Thoracic aorta (tissue), 2 donors: ENCODE measurements at regions not wholly inside any gene's neighbourhood (a gene's known extent, or its start where the extent isn't known, plus 50 kb on each side); places are given as distances from the start of the nearest gene placed in this dataset.

Experiments
- ATAC-seq: fragments of 150-250 bp; one replicate; pipeline ENCODE4 v1.8.0; 2017; ENCODE audit warnings: low read depth; ENCODE audit not compliant: insufficient number of reproducible peaks, low FRiP score
- DNase-seq: peaks from one replicate; pipeline ENCODE4 v3.0.0-alpha.2; 2020; ENCODE audit warnings: low spot score
- H3K27ac ChIP-seq, 2 donors: fragments of 200-600 bp; sonication (generic); 1 replicate in 1 of 2; 2 replicates in 1 of 2; pipeline ENCODE4 v1.5.1; 2016; ENCODE audit warnings: mild to moderate bottlenecking in 2 of 2, moderate library complexity in 2 of 2
- H3K27me3 ChIP-seq: fragments of 200-600 bp; sonication (generic); replicated peaks from 2 replicates; pipeline ENCODE4 v1.6.0; 2016; ENCODE audit warnings: mild to moderate bottlenecking; ENCODE audit not compliant: insufficient read depth
- H3K36me3 ChIP-seq: fragments of 200-600 bp; sonication (generic); one replicate; pipeline ENCODE4 v1.5.1; 2016
- H3K4me1 ChIP-seq, 2 donors: fragments of 200-600 bp; sonication (generic); 1 replicate in 1 of 2; 2 replicates in 1 of 2; pipeline versions ENCODE4 v1.5.1 to v1.6.0; 2016; ENCODE audit warnings: low read depth in 2 of 2, mild to moderate bottlenecking in 1 of 2; ENCODE audit not compliant: control insufficient read depth in 1 of 2
- H3K4me3 ChIP-seq: fragments of 200-600 bp; sonication (generic); 2 replicates; pipeline ENCODE4 v1.5.1; 2016; ENCODE audit warnings: mild to moderate bottlenecking
- H3K9me3 ChIP-seq: fragments of 200-600 bp; sonication (generic); 2 replicates; pipeline ENCODE4 v1.5.1; 2016
- CTCF ChIP-seq: fragments of 200-600 bp; sonication (generic); IDR thresholded peaks from one replicate; pipeline ENCODE4 v1.5.1; 2019; ENCODE audit warnings: antibody characterized with exemption

GRCh38 chr6:141258516-141258915 is 874.2 kb upstream of the GJE1 start:
- no peak overlapping the region for H3K27ac ChIP-seq
- no peak for ATAC-seq
- TF ChIP-seq CTCF, result no peak

DNA sequence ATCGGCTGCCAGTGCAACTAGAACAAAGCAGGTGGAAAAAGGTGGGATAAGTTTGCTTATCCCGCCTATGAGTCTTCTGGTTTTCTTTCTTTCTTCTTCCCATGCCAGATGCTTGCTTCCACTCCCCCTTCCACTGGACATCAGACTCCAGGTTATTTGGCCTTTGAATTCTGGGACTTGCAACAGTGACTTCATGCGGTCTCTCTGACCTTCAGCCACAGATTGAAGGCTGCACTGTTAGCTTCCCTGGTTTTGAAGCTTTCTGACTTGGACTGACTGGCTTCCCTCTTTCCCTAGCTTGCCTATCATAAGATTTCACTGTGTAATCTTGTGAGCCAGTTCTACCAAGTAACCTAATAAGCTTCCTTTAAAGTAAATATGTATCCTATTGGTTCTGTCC is 878.4 kb upstream of the GJE1 start:
- H3K36me3 ChIP-seq, result no peaks in the 10 kb centered on the region
- H3K27ac ChIP-seq, result peak overlapping the region in 1 of 2 donors; percentile 58
- H3K4me1 ChIP-seq, result peaks cover 11 to 24% of the 10 kb centered on the region in 2 donors
- H3K9me3 ChIP-seq, result no peaks in the 10 kb centered on the region
- DNase-seq, result no peak
- no peak for ATAC-seq
- H3K27me3 ChIP-seq, result no peaks in the 10 kb centered on the region
- TF ChIP-seq CTCF, result no peak
- no peak overlapping the region for H3K4me3 ChIP-seq

More at GRCh38 chr6:141258516-141258915, 874.2 kb upstream of the GJE1 start:
- no peak overlapping the region for H3K4me3 ChIP-seq
- H3K27me3 ChIP-seq, result no peaks in the 10 kb centered on the region
- no peaks in the 10 kb centered on the region for H3K9me3 ChIP-seq
- H3K4me1 ChIP-seq, result peaks cover 17 to 25% of the 10 kb centered on the region in 2 donors
- H3K36me3 ChIP-seq, result no peaks in the 10 kb centered on the region
- DNase-seq, result no peak

DNA sequence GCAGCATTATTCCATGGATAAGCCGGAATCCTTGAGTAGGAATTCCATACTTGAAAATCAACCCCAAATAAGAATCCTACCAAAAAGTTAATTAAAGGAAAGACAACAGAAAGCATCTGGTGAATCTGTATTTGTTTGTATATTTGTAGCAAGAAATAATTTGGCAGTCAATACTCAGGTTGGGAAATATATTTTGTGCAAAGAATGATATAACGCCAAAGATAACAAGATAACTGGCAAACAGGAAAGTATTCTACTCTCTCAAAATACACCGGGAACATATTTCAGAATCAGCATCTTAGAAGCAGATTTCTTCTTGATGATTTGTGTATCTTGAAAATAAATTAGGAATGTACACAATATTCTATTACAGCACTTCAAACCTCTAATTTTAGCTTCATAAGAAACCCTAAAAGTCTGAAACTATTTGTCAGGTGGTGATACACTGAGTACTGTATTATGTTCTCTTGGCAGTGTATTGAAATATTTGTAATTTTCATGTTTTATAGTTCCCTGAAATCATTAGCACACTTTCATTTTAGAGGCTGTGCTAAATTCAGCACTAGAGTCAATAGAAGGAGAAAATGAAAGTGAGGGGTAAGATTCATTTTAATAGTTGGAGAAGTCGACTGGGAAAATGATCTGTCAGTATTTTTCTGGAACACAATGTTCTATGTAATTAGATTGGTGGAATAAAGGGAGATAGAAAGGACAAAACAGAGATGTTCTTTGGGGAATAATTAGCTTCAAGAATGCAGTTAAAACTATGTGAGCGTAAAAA is 879.7 kb upstream of the GJE1 start:
- Histone ChIP-seq H3K27ac (peak overlapping the region; percentile 9 to 58), H3K4me1 (peaks cover 11 to 22% of the 10 kb centered on the region in 2 donors), H3K27me3 (no peaks in the 10 kb centered on the region), H3K9me3 (no peaks in the 10 kb centered on the region), H3K4me3 (peak overlapping the region; percentile 54), H3K36me3 (no peaks in the 10 kb centered on the region)
- ATAC-seq, result peak; percentile 46
- no peak for DNase-seq
- no peak for TF ChIP-seq CTCF

- TF ChIP-seq CTCF, result no peak
- no peak overlapping the region for H3K27ac ChIP-seq
- peaks cover 11 to 22% of the 10 kb centered on the region in 2 donors for H3K4me1 ChIP-seq
- H3K9me3 ChIP-seq, result no peaks in the 10 kb centered on the region
- no peaks in the 10 kb centered on the region for H3K27me3 ChIP-seq
- no peak overlapping the region for H3K4me3 ChIP-seq
- DNase-seq (no peak), ATAC-seq (no peak)
- H3K36me3 ChIP-seq, result no peaks in the 10 kb centered on the region
Observed at GRCh38 chr6:141251286-141251685, 881.4 kb upstream of the GJE1 start.

DNA sequence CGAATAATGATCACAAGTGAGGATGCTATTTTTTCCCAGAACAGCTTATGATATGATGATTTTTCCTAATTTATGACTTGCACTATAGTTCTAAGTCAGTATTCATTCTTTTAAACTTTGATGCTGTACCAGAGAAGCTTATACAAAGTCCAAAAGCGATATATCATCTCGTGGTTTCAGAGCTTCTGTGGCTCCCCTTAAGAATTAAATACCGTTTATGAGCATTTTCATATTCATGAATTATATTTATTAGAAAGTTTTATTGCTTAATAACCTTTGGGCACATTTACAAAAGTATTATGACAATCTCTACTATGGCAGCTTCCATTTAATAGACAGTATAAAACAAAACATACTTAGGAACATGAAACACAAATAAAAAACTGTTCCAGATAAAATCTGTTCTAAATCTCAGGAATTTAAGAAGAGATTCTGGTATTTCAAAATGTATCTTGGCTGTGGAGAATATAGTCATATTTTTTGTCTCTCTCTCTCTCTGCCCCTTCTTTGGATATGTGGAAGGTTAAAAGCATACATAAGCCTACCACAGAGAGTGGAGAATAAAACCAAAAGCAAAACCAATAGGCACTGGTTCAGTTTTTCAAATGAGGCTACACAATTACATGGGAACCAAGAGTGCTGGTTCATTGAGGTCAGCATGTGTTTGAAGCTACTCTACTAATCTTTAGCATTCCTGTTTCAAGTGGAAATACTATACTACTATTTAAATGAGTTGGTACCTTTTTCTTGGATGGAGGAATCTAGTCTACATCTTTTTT is 884.5 kb upstream of the GJE1 start:
- Histone ChIP-seq H3K27ac (peak overlapping the region in 1 of 2 donors; percentile 35), H3K36me3 (no peaks in the 10 kb centered on the region), H3K4me1 (peaks cover 0 to 12% of the 10 kb centered on the region in 2 donors), H3K4me3 (no peak overlapping the region), H3K27me3 (no peaks in the 10 kb centered on the region), H3K9me3 (no peaks in the 10 kb centered on the region)
- ATAC-seq, result no peak
- no peak for TF ChIP-seq CTCF
- DNase-seq, result no peak
